ENCODE measurements at regions not wholly inside any gene's neighbourhood (a gene's known extent, or its start where the extent isn't known, plus 50 kb on each side); places are given as distances from the start of the nearest gene placed in this dataset.

DNA sequence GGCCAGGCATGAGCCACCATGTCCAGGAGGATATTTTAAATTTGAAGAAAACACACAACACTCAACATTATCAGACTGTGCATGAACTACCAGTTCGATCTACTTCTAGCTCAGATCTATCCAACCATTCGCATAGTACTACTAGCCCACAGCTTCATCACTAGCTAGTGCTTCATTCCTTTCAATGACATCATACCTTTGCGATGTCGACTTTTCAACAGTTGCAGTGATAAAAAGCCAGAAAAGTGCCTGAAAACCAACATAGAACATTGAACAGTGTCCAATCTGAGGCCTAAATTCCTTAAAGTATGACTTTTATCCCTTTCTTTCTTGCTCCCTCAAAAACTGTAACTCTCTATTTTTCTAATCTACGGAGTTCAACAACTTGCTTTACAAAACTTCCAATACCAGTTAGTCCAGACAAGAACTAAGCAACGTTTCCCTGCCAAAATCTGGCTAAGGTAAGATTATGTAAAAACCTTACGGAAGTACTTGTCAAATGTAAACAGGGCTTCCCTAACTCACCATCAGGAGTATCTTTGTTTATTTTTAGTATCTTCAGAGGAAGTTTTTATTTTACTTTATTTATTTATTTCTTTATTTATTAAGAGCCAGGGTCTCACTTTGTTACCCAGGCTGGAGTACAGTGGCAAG, 434.0 kb upstream of the JARID2 start:
- TF ChIP-seq, protein P1, sequence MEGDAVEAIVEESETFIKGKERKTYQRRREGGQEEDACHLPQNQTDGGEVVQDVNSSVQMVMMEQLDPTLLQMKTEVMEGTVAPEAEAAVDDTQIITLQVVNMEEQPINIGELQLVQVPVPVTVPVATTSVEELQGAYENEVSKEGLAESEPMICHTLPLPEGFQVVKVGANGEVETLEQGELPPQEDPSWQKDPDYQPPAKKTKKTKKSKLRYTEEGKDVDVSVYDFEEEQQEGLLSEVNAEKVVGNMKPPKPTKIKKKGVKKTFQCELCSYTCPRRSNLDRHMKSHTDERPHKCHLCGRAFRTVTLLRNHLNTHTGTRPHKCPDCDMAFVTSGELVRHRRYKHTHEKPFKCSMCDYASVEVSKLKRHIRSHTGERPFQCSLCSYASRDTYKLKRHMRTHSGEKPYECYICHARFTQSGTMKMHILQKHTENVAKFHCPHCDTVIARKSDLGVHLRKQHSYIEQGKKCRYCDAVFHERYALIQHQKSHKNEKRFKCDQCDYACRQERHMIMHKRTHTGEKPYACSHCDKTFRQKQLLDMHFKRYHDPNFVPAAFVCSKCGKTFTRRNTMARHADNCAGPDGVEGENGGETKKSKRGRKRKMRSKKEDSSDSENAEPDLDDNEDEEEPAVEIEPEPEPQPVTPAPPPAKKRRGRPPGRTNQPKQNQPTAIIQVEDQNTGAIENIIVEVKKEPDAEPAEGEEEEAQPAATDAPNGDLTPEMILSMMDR (IDR thresholded peaks at IDR 0.05): no peak
- no peak for TF ChIP-seq POLR2AphosphoS5 (IDR thresholded peaks at IDR 0.05; ENCODE audit: insufficient read depth in 1 of 2, low read depth in 1 of 2)
